Panc1 (cell line): ENCODE measurements at regions not wholly inside any gene's neighbourhood (a gene's known extent, or its start where the extent isn't known, plus 50 kb on each side); places are given as distances from the start of the nearest gene placed in this dataset.

ENCODE experiments used
- ATAC-seq: fragments of 200-7000 bp; cut with Tn5 transposase; 2 replicates; pipeline ENCODE4 v1.9.1; 2020; ENCODE audit warnings: mild to moderate bottlenecking, moderate library complexity
- BruUV-seq: library from RNA; stranded (reverse); fragments of 400-500 nt; replicated peaks from 2 replicates; lab custom pipeline; 2021; lab: Mats Ljungman, UMichigan
- CTCF ChIA-PET: fragments of 300-600 bp; sonication (Branson Sonifier 250); formaldehyde crosslinking; loops from one replicate; lab custom pipeline; 2022; ENCODE audit warnings: antibody characterized with exemption; lab: Charles Lee
- POLR2A ChIA-PET: fragments of 300-600 bp; sonication (Branson Sonifier 250); formaldehyde crosslinking; loops from one replicate; lab custom pipeline; 2022; ENCODE audit warnings: antibody characterized with exemption; lab: Charles Lee
- DNase-seq: peaks from one replicate; pipeline ENCODE4 v3.0.0-alpha.2; 2010; ENCODE audit warnings: low read depth, low spot score
- H3K27ac ChIP-seq: 2 replicates; pipeline ENCODE4 v1.5.1; 2011; ENCODE audit warnings: mild to moderate bottlenecking, low read length, inconsistent platforms
- H3K27me3 ChIP-seq: fragments of 200-500 bp; sonication (Bioruptor generic); 2 replicates; pipeline ENCODE4 v1.6.0; 2014; ENCODE audit warnings: low read length, inconsistent platforms; ENCODE audit not compliant: control insufficient read depth, insufficient read depth
- H3K36me3 ChIP-seq: fragments of 200-500 bp; sonication (Bioruptor generic); 2 replicates; pipeline ENCODE4 v1.5.1; 2014; ENCODE audit warnings: inconsistent platforms, mild to moderate bottlenecking, low read length, moderate library complexity; ENCODE audit not compliant: control insufficient read depth, insufficient read depth
- H3K4me1 ChIP-seq: 2 replicates; pipeline ENCODE4 v1.5.1; 2011; ENCODE audit warnings: inconsistent platforms, mild to moderate bottlenecking, low read length, moderate library complexity; ENCODE audit not compliant: control insufficient read depth, insufficient read depth
- H3K4me3 ChIP-seq, 2 experiments: 2 replicates each; pipeline ENCODE4 v1.5.1; 2011 to 2012; ENCODE audit warnings: low read depth in 2 of 2, low read length in 2 of 2, mild to moderate bottlenecking in 2 of 2, inconsistent platforms in 1 of 2, moderate library complexity in 1 of 2
- H3K9me3 ChIP-seq: fragments of 200-500 bp; sonication (Bioruptor generic); 2 replicates; pipeline ENCODE4 v1.5.1; 2014; ENCODE audit warnings: low read depth, mild to moderate bottlenecking, inconsistent platforms, low read length, moderate library complexity; ENCODE audit not compliant: control insufficient read depth, insufficient read depth
- POLR2AphosphoS5 ChIP-seq: IDR thresholded peaks from 2 replicates; pipeline ENCODE4 v1.6.1; 2012; ENCODE audit warnings: mild to moderate bottlenecking, low read depth, low read length, moderate library complexity
- SIN3A ChIP-seq: IDR thresholded peaks from 2 replicates; pipeline ENCODE4 v1.6.1; 2012; ENCODE audit warnings: low read depth, mild to moderate bottlenecking, low read length, moderate library complexity, borderline replicate concordance; ENCODE audit not compliant: insufficient read depth
- TCF7L2 ChIP-seq: IDR thresholded peaks from 2 replicates; pipeline ENCODE4 v1.6.1; 2011; ENCODE audit warnings: mild to moderate bottlenecking, low read depth, low read length, inconsistent platforms
- in situ Hi-C: cut with HindIII; loops from 2 replicates; pipeline ENCODE4 v1.10.0; 2016; ENCODE audit warnings: low sequenced_read_pairs, low pct_unique_long_range_greater_than_20kb
- intact Hi-C: fragments of 100-400 bp; cut with micrococcal nuclease; formaldehyde crosslinking; loops from one replicate; pipeline ENCODE4 v1.10.0; 2022; ENCODE audit not compliant: unreplicated experiment
- TF ChIP-seq, protein P1 (sequence below): fragments of 450-650 bp; IDR thresholded peaks from 2 replicates; pipeline ENCODE4 v1.5.1; 2017; ENCODE audit warnings: mild to moderate bottlenecking
- TF ChIP-seq, protein P2 (sequence below), 2 experiments: IDR thresholded peaks; 2 replicates each; pipeline ENCODE4 v1.6.1; 2011 to 2012; ENCODE audit warnings: low read depth in 2 of 2, control low read depth in 1 of 2, low read length in 1 of 2, mild to moderate bottlenecking in 1 of 2, moderate library complexity in 1 of 2; ENCODE audit not compliant: insufficient read depth in 1 of 2

DNA sequence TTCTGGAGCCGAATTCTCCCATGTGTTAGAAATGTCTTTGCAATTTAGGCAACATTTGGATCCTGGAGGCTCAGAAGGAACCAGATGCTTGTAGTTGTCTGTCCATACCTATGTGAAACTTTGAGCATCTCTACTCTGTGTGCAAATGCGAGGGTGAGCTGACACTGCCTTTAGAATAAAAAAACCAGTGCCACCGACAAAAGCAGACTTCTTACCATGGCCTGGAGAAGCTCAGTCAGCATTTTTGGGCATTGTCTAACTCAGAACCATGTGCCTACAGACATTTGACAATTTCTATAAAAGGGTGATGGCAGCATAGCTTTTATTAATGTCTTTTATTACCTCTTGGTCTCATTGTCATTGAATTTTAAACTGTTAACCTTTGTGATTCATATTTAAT, 78.4 kb upstream of the PPM1H start:
- Histone ChIP-seq H3K9me3 (no peaks in the 10 kb centered on the region), H3K27ac (no peak overlapping the region), H3K4me1 (no peaks in the 10 kb centered on the region), H3K36me3 (no peaks in the 10 kb centered on the region; the same call in 1 of the 2 replicates), H3K4me3 (no peak overlapping the region), H3K27me3 (peaks cover 14% of the 10 kb centered on the region)
- TF ChIP-seq SIN3A (no peak), TCF7L2 (no peak), POLR2AphosphoS5 (no peak)
- TF ChIP-seq, protein P1, sequence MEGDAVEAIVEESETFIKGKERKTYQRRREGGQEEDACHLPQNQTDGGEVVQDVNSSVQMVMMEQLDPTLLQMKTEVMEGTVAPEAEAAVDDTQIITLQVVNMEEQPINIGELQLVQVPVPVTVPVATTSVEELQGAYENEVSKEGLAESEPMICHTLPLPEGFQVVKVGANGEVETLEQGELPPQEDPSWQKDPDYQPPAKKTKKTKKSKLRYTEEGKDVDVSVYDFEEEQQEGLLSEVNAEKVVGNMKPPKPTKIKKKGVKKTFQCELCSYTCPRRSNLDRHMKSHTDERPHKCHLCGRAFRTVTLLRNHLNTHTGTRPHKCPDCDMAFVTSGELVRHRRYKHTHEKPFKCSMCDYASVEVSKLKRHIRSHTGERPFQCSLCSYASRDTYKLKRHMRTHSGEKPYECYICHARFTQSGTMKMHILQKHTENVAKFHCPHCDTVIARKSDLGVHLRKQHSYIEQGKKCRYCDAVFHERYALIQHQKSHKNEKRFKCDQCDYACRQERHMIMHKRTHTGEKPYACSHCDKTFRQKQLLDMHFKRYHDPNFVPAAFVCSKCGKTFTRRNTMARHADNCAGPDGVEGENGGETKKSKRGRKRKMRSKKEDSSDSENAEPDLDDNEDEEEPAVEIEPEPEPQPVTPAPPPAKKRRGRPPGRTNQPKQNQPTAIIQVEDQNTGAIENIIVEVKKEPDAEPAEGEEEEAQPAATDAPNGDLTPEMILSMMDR, result no peak
- TF ChIP-seq, protein P2, sequence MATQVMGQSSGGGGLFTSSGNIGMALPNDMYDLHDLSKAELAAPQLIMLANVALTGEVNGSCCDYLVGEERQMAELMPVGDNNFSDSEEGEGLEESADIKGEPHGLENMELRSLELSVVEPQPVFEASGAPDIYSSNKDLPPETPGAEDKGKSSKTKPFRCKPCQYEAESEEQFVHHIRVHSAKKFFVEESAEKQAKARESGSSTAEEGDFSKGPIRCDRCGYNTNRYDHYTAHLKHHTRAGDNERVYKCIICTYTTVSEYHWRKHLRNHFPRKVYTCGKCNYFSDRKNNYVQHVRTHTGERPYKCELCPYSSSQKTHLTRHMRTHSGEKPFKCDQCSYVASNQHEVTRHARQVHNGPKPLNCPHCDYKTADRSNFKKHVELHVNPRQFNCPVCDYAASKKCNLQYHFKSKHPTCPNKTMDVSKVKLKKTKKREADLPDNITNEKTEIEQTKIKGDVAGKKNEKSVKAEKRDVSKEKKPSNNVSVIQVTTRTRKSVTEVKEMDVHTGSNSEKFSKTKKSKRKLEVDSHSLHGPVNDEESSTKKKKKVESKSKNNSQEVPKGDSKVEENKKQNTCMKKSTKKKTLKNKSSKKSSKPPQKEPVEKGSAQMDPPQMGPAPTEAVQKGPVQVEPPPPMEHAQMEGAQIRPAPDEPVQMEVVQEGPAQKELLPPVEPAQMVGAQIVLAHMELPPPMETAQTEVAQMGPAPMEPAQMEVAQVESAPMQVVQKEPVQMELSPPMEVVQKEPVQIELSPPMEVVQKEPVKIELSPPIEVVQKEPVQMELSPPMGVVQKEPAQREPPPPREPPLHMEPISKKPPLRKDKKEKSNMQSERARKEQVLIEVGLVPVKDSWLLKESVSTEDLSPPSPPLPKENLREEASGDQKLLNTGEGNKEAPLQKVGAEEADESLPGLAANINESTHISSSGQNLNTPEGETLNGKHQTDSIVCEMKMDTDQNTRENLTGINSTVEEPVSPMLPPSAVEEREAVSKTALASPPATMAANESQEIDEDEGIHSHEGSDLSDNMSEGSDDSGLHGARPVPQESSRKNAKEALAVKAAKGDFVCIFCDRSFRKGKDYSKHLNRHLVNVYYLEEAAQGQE (IDR thresholded peaks at IDR 0.05; ENCODE audit: insufficient read depth in 1 of 2, low read depth in 2 of 2, low read length in 1 of 2), result no peak
- ChIA-PET CTCF (interaction anchor here (0.5 kb wide), 1 partner anchor 20 kb away, joined by 7 read pairs; no protein-coding TSS in a partner anchor), POLR2A (no interaction called here)
- intact Hi-C loops, result no loop called here
- DNase-seq (no peak), ATAC-seq (no peak)
- in situ Hi-C loops, result no loop called here
- no TSS peak for BruUV-seq

DNA sequence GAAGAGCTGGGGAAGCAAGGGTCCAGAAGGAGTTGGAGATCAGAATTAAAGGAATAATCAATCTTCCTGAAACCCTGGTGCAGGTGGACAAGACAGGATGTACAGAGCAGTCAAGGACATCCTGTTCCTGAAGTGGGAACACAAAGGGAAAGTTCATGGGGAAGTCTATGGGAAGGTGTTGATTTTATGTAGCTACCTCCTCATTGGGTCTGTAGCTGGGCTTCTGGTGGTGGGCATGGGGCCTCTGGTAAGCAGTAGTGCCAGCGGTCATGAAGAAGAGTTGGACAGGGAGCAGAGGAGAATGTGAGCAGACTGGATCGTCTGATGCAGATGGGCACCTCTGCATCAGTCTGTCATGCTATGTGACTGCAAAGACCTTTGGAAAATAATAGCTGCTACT, 75.7 kb upstream of the PPM1H start:
- ChIA-PET CTCF (no interaction called here), POLR2A (no interaction called here)
- intact Hi-C loops, result no loop called here
- Histone ChIP-seq H3K9me3 (no peaks in the 10 kb centered on the region), H3K27ac (no peak overlapping the region), H3K4me1 (no peaks in the 10 kb centered on the region), H3K4me3 (no peak overlapping the region), H3K36me3 (no peaks in the 10 kb centered on the region; the same call in 1 of the 2 replicates), H3K27me3 (peaks cover 17% of the 10 kb centered on the region)
- no peak for ATAC-seq
- BruUV-seq, result no TSS peak
- TF ChIP-seq, protein P1, result no peak
- TF ChIP-seq, protein P2 (IDR thresholded peaks at IDR 0.05; ENCODE audit: insufficient read depth in 1 of 2, low read depth in 2 of 2, low read length in 1 of 2), result no peak
- TF ChIP-seq TCF7L2 (no peak), POLR2AphosphoS5 (no peak), SIN3A (no peak)
- in situ Hi-C loops, result no loop called here
- DNase-seq, result no peak
